K562 (cell line): ENCODE measurements at regions not wholly inside any gene's neighbourhood (a gene's known extent, or its start where the extent isn't known, plus 50 kb on each side); places are given as distances from the start of the nearest gene placed in this dataset.

ENCODE experiments used
- GABPB1 ChIP-seq: sonication (generic); formaldehyde crosslinking; IDR thresholded peaks from 2 replicates; pipeline ENCODE4 v1.8.0; 2022; ENCODE audit warnings: mild to moderate bottlenecking, missing genetic modification reagents
- MXI1 ChIP-seq: IDR thresholded peaks from 2 replicates; pipeline ENCODE4 v1.6.1; 2011; ENCODE audit warnings: low read depth, mild to moderate bottlenecking, improper control_type of control experiment, low read length
- ZBTB40 ChIP-seq, 2 experiments: fragments of 450-650 bp in 1 of 2; sonication (generic) in 1 of 2; formaldehyde crosslinking in 1 of 2; IDR thresholded peaks; 2 replicates each; pipeline versions ENCODE4 v1.7.1 to v1.9.0; 2016 to 2022; ENCODE audit warnings: inconsistent platforms in 1 of 2, mild to moderate bottlenecking in 1 of 2, missing genetic modification reagents in 1 of 2
- ZNF407 ChIP-seq: fragments of 450-650 bp; IDR thresholded peaks from 2 replicates; pipeline ENCODE4 v1.6.1; 2016; ENCODE audit warnings: low read depth

GRCh38 chr7:149707448-149707886 lies 65.9 kb downstream of the ZNF467 start (continued):
- peak; percentile 82 for TF ChIP-seq ZBTB40 (IDR thresholded peaks at IDR 0.05)
- no peak for TF ChIP-seq ZBTB40 (CRISPR knock-in tag; IDR thresholded peaks at IDR 0.05)
- no peak for TF ChIP-seq MXI1
- TF ChIP-seq GABPB1 = 0 out of 2 replicates have a peak, but pooled peaks have one; percentile 17
- TF ChIP-seq ZNF407 = peak; percentile 37; the same call in 1 of the 2 replicates
